OCI-LY3 (cell line): ENCODE measurements at regions not wholly inside any gene's neighbourhood (a gene's known extent, or its start where the extent isn't known, plus 50 kb on each side); places are given as distances from the start of the nearest gene placed in this dataset.
A peak's percentile ranks its signal among the peaks of the same experiment; 100 is the strongest.

Source experiments
- H2AFZ ChIP-seq: fragments of 200-600, 300-600 bp; shearing (Covaris generic); 2 replicates; pipeline ENCODE4 v1.6.0; 2014; ENCODE audit warnings: antibody characterized with exemption, low read depth, low read length
- H3K27ac ChIP-seq: fragments of 200-600, 300-600 bp; sonication (generic); 2 replicates; pipeline ENCODE4 v1.5.1; 2014; ENCODE audit warnings: mild to moderate bottlenecking, low read length, moderate library complexity, mixed read lengths
- H3K27me3 ChIP-seq: fragments of 200-600, 300-600 bp; sonication (generic); 2 replicates; pipeline ENCODE4 v1.6.1; 2014; ENCODE audit warnings: low read depth, low read length, mixed read lengths
- H3K36me3 ChIP-seq: fragments of 200-600, 300-600 bp; sonication (generic); replicated peaks from 2 replicates; pipeline ENCODE3; 2014; ENCODE audit warnings: low read depth, low read length, mixed read lengths
- H3K4me1 ChIP-seq: fragments of 300-600, 200-600 bp; sonication (generic); 2 replicates; pipeline ENCODE4 v1.6.1; 2014; ENCODE audit warnings: low read length, mixed read lengths
- H3K4me2 ChIP-seq: fragments of 200-600, 300-600 bp; sonication (generic); 2 replicates; pipeline ENCODE4 v1.6.1; 2014; ENCODE audit warnings: low read length, mixed read lengths
- H3K4me3 ChIP-seq: fragments of 300-600, 200-600 bp; sonication (generic); 2 replicates; pipeline ENCODE4 v1.5.1; 2014; ENCODE audit warnings: antibody characterized with exemption, mild to moderate bottlenecking, low read length, moderate library complexity
- H3K79me2 ChIP-seq: fragments of 300-600, 200-600 bp; shearing (Covaris generic); 2 replicates; pipeline ENCODE4 v1.6.1; 2014; ENCODE audit warnings: mild to moderate bottlenecking, low read length, mixed read lengths
- H3K9ac ChIP-seq: fragments of 300-600, 200-600 bp; shearing (Covaris generic); 2 replicates; pipeline ENCODE4 v1.6.0; 2014; ENCODE audit warnings: mild to moderate bottlenecking, low read length, moderate library complexity
- H3K9me3 ChIP-seq: fragments of 200-600, 300-600 bp; shearing (Covaris generic); 2 replicates; pipeline ENCODE4 v1.6.1; 2014; ENCODE audit warnings: low read length, mixed read lengths; ENCODE audit not compliant: insufficient read depth
- H4K20me1 ChIP-seq: fragments of 200-600, 300-600 bp; sonication (generic); 2 replicates; pipeline ENCODE4 v1.6.1; 2016; ENCODE audit warnings: low read length, mixed read lengths; ENCODE audit not compliant: insufficient read depth
- EZH2phosphoT487 ChIP-seq: fragments of 200-600 bp; shearing (Covaris generic); IDR thresholded peaks from 2 replicates; pipeline ENCODE4 v1.6.1; 2018; ENCODE audit warnings: antibody characterized with exemption, mixed run types, low read depth
- TF ChIP-seq, protein P1 (sequence below): fragments of 200-600, 300-600 bp; sonication (generic); IDR thresholded peaks from 2 replicates; pipeline ENCODE4 v1.5.1; 2014; ENCODE audit warnings: antibody characterized with exemption, low read length, low read depth

- no peak overlapping the region for H3K27ac ChIP-seq
- no peaks in the 10 kb centered on the region for H3K36me3 ChIP-seq
- no peak overlapping the region for H3K4me3 ChIP-seq
- no peaks in the 10 kb centered on the region for H3K9me3 ChIP-seq
- TF ChIP-seq, protein P1, sequence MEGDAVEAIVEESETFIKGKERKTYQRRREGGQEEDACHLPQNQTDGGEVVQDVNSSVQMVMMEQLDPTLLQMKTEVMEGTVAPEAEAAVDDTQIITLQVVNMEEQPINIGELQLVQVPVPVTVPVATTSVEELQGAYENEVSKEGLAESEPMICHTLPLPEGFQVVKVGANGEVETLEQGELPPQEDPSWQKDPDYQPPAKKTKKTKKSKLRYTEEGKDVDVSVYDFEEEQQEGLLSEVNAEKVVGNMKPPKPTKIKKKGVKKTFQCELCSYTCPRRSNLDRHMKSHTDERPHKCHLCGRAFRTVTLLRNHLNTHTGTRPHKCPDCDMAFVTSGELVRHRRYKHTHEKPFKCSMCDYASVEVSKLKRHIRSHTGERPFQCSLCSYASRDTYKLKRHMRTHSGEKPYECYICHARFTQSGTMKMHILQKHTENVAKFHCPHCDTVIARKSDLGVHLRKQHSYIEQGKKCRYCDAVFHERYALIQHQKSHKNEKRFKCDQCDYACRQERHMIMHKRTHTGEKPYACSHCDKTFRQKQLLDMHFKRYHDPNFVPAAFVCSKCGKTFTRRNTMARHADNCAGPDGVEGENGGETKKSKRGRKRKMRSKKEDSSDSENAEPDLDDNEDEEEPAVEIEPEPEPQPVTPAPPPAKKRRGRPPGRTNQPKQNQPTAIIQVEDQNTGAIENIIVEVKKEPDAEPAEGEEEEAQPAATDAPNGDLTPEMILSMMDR, result 0 out of 2 replicates have a peak, but pooled peaks have one; percentile 5
- no peak for TF ChIP-seq EZH2phosphoT487
- no peak overlapping the region for H2AFZ ChIP-seq
- peak overlapping the region; percentile 22; the same call in 1 of the 2 replicates for H3K4me2 ChIP-seq
- H3K27me3 ChIP-seq, result no peaks in the 10 kb centered on the region
- H3K79me2 ChIP-seq, result no peaks in the 10 kb centered on the region
- H3K9ac ChIP-seq, result no peak overlapping the region
- H4K20me1 ChIP-seq, result no peaks in the 10 kb centered on the region
- H3K4me1 ChIP-seq, result peaks cover 19% of the 10 kb centered on the region
Observed at GRCh38 chr9:1515557-1515956, 465.4 kb downstream of the DMRT2 start.

DNA sequence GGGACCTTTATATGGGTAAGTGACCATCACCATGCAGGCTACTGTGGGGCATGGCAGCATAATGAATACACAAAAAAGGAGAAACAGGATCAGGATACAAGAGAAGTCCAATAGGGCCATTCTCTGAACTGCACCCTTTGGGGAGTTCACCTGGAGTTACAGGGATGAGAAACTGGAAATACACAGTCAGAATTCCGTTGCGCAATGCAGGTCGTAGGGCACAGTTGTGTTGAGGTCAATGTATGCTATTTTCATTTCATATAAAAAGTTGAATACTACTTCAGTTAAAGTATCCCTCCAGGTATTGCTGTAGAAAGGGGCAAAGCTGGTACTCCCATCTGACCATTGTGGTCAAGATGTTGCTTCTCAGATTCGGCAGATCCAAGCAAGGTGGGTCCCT, 471.4 kb downstream of the DMRT2 start:
- H3K79me2 ChIP-seq, result no peaks in the 10 kb centered on the region
- no peak overlapping the region for H3K4me2 ChIP-seq
- H3K27me3 ChIP-seq, result no peaks in the 10 kb centered on the region
- peaks cover 13% of the 10 kb centered on the region for H3K4me1 ChIP-seq
- no peaks in the 10 kb centered on the region for H4K20me1 ChIP-seq
- no peak overlapping the region for H2AFZ ChIP-seq
- no peaks in the 10 kb centered on the region for H3K36me3 ChIP-seq
- H3K27ac ChIP-seq, result no peak overlapping the region
- TF ChIP-seq, protein P1, result no peak
- no peaks in the 10 kb centered on the region for H3K9me3 ChIP-seq
- no peak overlapping the region for H3K9ac ChIP-seq
- no peak overlapping the region for H3K4me3 ChIP-seq

DNA sequence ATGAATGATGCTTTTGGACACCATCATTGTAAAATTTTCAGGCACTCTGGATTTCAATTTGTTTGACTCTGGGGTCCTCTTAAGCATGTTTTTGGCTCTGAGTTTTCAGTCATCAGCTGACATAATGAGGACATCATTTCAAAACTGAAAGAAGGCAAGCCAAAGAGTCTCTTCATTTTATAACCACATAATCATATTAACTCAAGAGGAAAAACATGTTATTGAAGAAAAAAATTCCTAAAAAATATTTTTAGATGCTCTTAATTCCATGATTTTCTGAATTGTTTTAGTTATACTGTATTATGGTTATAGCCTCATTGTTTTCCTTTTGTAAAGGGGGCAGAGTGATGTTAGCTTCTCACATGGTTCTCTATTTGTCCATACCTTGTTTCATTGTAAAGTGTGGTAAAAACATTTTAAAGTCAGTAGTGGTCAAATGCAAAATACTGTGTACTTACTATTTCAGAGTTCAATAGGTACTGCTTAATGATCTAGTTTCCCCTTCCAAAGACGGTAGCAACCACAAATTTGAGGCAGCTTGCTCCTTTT, 472.1 kb downstream of the DMRT2 start:
- Histone ChIP-seq H3K9ac (no peak overlapping the region), H3K79me2 (no peaks in the 10 kb centered on the region), H3K4me3 (no peak overlapping the region)

DNA sequence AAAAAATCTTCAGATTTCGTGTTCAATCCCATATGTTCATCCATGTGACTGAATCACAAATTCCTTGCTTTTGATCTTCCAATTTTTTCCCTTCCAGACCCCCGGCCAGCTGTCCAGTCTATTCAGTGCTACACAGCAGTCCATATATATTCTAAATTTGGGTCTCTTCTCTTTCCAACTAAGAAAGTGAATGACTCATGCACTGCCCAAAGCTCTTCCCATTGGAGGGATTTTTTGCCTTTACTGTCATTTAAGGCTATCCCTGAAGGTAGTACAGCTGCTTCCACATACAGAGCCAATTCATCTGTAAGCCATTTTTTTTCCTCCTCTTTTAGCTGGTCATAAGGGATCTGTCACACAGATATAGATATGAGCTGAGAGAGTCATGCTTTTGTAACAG, 478.3 kb downstream of the DMRT2 start:
- Histone ChIP-seq H3K4me3 (no peak overlapping the region), H3K27ac (no peak overlapping the region), H3K4me1 (peaks cover 8% of the 10 kb centered on the region), H3K9me3 (no peaks in the 10 kb centered on the region), H2AFZ (no peak overlapping the region), H3K9ac (no peak overlapping the region), H3K4me2 (no peak overlapping the region), H3K36me3 (no peaks in the 10 kb centered on the region), H4K20me1 (no peaks in the 10 kb centered on the region), H3K27me3 (no peaks in the 10 kb centered on the region), H3K79me2 (no peaks in the 10 kb centered on the region)
- TF ChIP-seq, protein P1, result no peak
- TF ChIP-seq EZH2phosphoT487, result no peak

More for the DNA sequence above, 472.1 kb downstream of the DMRT2 start:
- Histone ChIP-seq H2AFZ (no peak overlapping the region), H3K36me3 (no peaks in the 10 kb centered on the region), H3K4me1 (peaks cover 13% of the 10 kb centered on the region), H3K4me2 (peak overlapping the region; percentile 2; the same call in 1 of the 2 replicates), H4K20me1 (no peaks in the 10 kb centered on the region), H3K27ac (no peak overlapping the region), H3K9me3 (no peaks in the 10 kb centered on the region), H3K27me3 (no peaks in the 10 kb centered on the region)
- TF ChIP-seq EZH2phosphoT487, result no peak
- TF ChIP-seq, protein P1, result no peak
